ENCODE measurements at regions not wholly inside any gene's neighbourhood (a gene's known extent, or its start where the extent isn't known, plus 50 kb on each side); places are given as distances from the start of the nearest gene placed in this dataset.
"Not testable (repeated sequence)": the region's sequence is repeated elsewhere in the genome, so short reads cannot be mapped to it uniquely, and the experiment has no call there.

DNA sequence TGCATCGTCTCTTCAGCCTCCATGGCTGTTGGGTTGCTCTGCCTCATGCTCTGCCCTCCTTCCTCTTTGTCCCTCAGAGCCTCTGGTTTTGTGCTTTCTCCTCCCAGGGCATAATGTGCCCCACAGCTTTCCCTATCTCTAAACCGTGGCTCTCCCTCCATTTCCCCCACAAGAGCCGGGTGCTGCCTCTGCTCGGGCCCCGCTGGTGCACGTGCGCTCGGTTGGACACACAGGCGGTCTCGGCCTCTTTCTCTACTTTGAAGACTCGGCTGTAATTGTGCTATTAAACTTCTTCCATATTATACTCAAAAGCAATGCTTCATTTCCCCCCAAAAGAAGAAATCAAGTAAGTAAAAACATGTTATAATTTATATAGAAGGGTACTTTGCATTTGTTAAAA is 109.7 kb upstream of the KLF14 start:
- Histone ChIP-seq H4K20me1 (no peaks in the 10 kb centered on the region), H3K27ac (no peak overlapping the region), H3K27me3 (no peaks in the 10 kb centered on the region), H3K9me3 (replicated peaks in 1 of 11) (no peaks in the 10 kb centered on the region), H3K4me1 (peaks cover 16 to 23% (median 19%) of the 10 kb centered on the region in 10 experiments), H3K4me2 (no peak overlapping the region), H3K9ac (no peak overlapping the region), H3K36me3 (no peaks in the 10 kb centered on the region), H3K4me3 (no peak overlapping the region)
- TF ChIP-seq Cebpa-rat (IDR thresholded peaks at IDR 0.05): no peak

GRCh38 chr7:130844811-130845580 is 111.0 kb upstream of the KLF14 start:
- H3K4me2 ChIP-seq: no peak overlapping the region
- H3K27ac ChIP-seq: no peak overlapping the region

GRCh38 chr7:130845581-130846085 is 111.6 kb upstream of the KLF14 start:
- no peaks in the 10 kb centered on the region for H4K20me1 ChIP-seq
- no peaks in the 10 kb centered on the region for H3K9me3 ChIP-seq (replicated peaks in 1 of 11)
- H3K27me3 ChIP-seq: no peaks in the 10 kb centered on the region
- H3K4me3 ChIP-seq: no peak overlapping the region
- no peak overlapping the region for H3K9ac ChIP-seq
- H3K27ac ChIP-seq: no peak overlapping the region
- no peaks in the 10 kb centered on the region for H3K36me3 ChIP-seq
- no peak for TF ChIP-seq Cebpa-rat (IDR thresholded peaks at IDR 0.05)
- H3K4me1 ChIP-seq: peaks cover 16 to 21% (median 18%) of the 10 kb centered on the region in 10 experiments
- H3K4me2 ChIP-seq: no peak overlapping the region

More at GRCh38 chr7:130844811-130845580, 111.0 kb upstream of the KLF14 start:
- Histone ChIP-seq H4K20me1 (no peaks in the 10 kb centered on the region), H3K9me3 (replicated peaks in 1 of 11) (no peaks in the 10 kb centered on the region), H3K36me3 (no peaks in the 10 kb centered on the region), H3K4me1 (peaks cover 16 to 23% (median 19%) of the 10 kb centered on the region in 10 experiments), H3K27me3 (no peaks in the 10 kb centered on the region), H3K9ac (no peak overlapping the region), H3K4me3 (no peak overlapping the region)
- TF ChIP-seq Cebpa-rat (IDR thresholded peaks at IDR 0.05): no peak

DNA sequence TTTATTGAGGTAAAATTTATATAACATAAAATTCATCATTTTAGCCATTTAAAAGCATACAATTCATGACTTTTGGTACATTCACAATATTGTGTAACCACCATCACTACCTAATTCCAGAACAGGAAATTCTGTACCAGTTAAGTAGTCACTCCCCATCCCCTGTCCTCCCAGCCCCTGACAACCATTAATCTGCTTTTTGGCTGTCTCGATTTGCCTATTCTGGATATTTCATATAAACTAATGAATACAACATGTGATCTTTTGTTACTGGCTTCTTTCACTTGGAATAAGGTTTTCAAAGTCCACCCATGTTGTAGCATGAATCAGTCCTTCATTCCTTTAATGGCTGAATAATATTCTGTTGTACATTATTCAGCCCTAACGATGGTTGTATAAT is 115.6 kb upstream of the KLF14 start:
- Histone ChIP-seq H3K27ac (no peak overlapping the region), H3K4me3 (no peak overlapping the region), H3K4me1 (peaks cover 0 to 4% (median 0%) of the 10 kb centered on the region in 10 experiments; a peak in 2 of 20 replicates), H3K4me2 (no peak overlapping the region), H3K9ac (no peak overlapping the region), H3K9me3 (replicated peaks in 1 of 11) (peaks cover 0 to 1% (median 0%) of the 10 kb centered on the region in 11 experiments; a peak in 1 of 22 replicates), H3K27me3 (no peaks in the 10 kb centered on the region), H3K36me3 (peaks cover 0 to 12% (median 0%) of the 10 kb centered on the region in 11 experiments; a peak in 6 of 22 replicates), H4K20me1 (no peaks in the 10 kb centered on the region)
- no peak for TF ChIP-seq Cebpa-rat (IDR thresholded peaks at IDR 0.05)

DNA sequence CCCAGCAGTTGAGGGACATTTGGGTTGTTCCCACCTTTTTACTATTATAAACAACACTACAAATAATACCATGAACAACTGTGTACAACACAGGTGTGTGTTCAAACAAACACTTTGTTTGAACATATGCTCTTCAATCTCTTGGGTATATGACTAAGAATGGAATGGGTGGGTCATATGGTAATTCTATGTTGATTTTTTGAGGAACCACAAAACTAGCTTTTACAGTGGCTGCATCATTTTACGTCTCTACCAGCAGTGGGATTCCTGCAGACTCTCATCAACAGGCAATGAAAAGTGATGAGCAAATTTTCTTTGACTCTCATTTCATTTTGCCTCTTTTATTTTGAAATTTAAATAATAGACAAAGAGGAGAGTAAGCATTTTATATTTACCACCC is 116.9 kb upstream of the KLF14 start:
- no peaks in the 10 kb centered on the region for H3K4me1 ChIP-seq
- peaks cover 0 to 25% (median 13%) of the 10 kb centered on the region in 11 experiments; a peak in 18 of 22 replicates for H3K36me3 ChIP-seq
- H3K9me3 ChIP-seq (replicated peaks in 1 of 11): peaks cover 4 to 14% (median 8%) of the 10 kb centered on the region in 11 experiments
- TF ChIP-seq Cebpa-rat (IDR thresholded peaks at IDR 0.05): no peak
- no peak overlapping the region for H3K27ac ChIP-seq
- no peaks in the 10 kb centered on the region for H4K20me1 ChIP-seq
- no peak overlapping the region for H3K4me3 ChIP-seq
- H3K4me2 ChIP-seq: no peak overlapping the region
- no peaks in the 10 kb centered on the region for H3K27me3 ChIP-seq
- no peak overlapping the region for H3K9ac ChIP-seq

DNA sequence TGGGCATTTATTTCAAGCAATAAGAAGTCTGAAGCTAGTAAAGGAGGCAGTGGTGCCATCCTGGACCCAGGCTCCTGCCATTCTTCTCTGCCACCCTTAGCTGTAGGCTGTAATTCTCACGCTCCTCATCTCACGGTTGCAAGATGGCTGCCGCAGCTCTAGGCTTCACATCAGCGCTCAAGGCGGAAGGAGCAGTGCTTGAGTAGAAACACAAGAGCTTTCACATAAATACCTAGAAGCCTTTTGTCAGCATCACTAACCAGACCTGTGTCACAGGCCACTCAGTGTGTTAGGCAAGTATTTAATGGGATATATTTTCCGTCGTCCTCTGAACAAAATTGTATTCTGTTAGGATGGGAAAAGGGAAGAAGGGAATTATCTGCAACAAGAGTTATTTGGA is 118.9 kb upstream of the KLF14 start:
- TF ChIP-seq Cebpa-rat (IDR thresholded peaks at IDR 0.05): no peak
- Histone ChIP-seq H3K27me3 (no peaks in the 10 kb centered on the region), H3K9ac (no peak overlapping the region), H3K4me3 (no peak overlapping the region), H3K27ac (no peak overlapping the region), H3K4me1 (no peaks in the 10 kb centered on the region), H4K20me1 (no peaks in the 10 kb centered on the region), H3K9me3 (replicated peaks in 1 of 11) (peaks cover 23 to 33% (median 27%) of the 10 kb centered on the region in 11 experiments), H3K36me3 (peaks cover 0 to 44% (median 24%) of the 10 kb centered on the region in 11 experiments; a peak in 19 of 22 replicates), H3K4me2 (no peak overlapping the region)

- Histone ChIP-seq H3K4me2 (no peak overlapping the region), H3K27ac (no peak overlapping the region), H3K4me3 (no peak overlapping the region), H3K27me3 (no peaks in the 10 kb centered on the region), H3K9me3 (replicated peaks in 1 of 11) (peaks cover 31 to 41% (median 36%) of the 10 kb centered on the region in 11 experiments), H3K9ac (no peak overlapping the region), H4K20me1 (no peaks in the 10 kb centered on the region), H3K4me1 (no peaks in the 10 kb centered on the region), H3K36me3 (peaks cover 0 to 53% (median 26%) of the 10 kb centered on the region in 11 experiments; a peak in 20 of 22 replicates)
- no peak for TF ChIP-seq Cebpa-rat (IDR thresholded peaks at IDR 0.05)
These were observed 119.7 kb upstream of the KLF14 start for GRCh38 chr7:130853503-130854279.

DNA sequence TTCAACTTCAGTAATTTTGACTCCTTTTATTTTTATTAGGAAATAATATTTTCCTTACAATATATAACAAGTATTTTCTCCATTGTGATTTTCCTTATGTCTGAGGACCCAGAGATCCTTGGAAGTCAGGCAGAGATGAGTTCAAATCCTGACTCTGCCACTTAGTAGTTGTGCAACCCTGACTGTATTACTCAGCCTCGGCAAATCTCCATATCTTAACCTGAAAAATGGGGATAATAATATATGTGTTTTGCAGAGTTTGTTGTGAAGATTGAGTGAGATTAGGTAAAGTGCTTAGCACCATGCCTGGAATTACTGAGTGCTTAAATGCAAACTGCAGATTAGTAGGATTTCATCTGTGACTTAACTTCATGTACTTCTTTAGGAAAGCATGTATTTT is 120.5 kb upstream of the KLF14 start:
- Histone ChIP-seq H3K9me3 (replicated peaks in 1 of 11) (peaks cover 36 to 48% (median 42%) of the 10 kb centered on the region in 11 experiments), H3K4me3 (no peak overlapping the region), H3K36me3 (peaks cover 0 to 57% (median 26%) of the 10 kb centered on the region in 11 experiments; a peak in 20 of 22 replicates), H3K27me3 (no peaks in the 10 kb centered on the region), H3K27ac (no peak overlapping the region), H3K4me2 (no peak overlapping the region), H3K4me1 (no peaks in the 10 kb centered on the region), H3K9ac (no peak overlapping the region), H4K20me1 (no peaks in the 10 kb centered on the region)
- TF ChIP-seq Cebpa-rat (IDR thresholded peaks at IDR 0.05): no peak

DNA sequence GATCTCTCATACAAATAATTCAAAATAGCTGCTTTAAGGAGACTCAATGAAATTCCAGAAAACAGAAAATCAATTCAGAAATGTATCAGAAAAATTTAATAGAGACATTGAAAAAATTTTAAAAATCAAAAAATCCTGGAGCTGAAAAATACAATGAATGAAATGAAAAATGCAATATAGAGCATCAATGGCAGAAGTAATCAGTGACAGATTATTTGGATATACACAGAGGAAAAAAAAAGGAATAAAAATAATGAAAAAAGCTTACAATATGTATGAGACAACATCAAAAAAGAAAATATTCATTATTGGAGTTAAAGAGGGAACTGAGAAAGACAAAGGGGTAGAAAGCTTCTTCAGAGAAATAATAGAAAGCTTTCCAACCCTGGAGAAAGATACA is 122.9 kb upstream of the KLF14 start:
- Histone ChIP-seq H4K20me1 (no peaks in the 10 kb centered on the region), H3K9ac (no peak overlapping the region), H3K4me1 (no peaks in the 10 kb centered on the region), H3K27ac (no peak overlapping the region), H3K4me2 (no peak overlapping the region), H3K27me3 (no peaks in the 10 kb centered on the region), H3K9me3 (replicated peaks in 1 of 11) (peaks cover 59 to 72% (median 66%) of the 10 kb centered on the region in 11 experiments), H3K36me3 (peaks cover 10 to 80% (median 44%) of the 10 kb centered on the region in 11 experiments; a peak in 21 of 22 replicates), H3K4me3 (no peak overlapping the region)
- no peak for TF ChIP-seq Cebpa-rat (IDR thresholded peaks at IDR 0.05)

DNA sequence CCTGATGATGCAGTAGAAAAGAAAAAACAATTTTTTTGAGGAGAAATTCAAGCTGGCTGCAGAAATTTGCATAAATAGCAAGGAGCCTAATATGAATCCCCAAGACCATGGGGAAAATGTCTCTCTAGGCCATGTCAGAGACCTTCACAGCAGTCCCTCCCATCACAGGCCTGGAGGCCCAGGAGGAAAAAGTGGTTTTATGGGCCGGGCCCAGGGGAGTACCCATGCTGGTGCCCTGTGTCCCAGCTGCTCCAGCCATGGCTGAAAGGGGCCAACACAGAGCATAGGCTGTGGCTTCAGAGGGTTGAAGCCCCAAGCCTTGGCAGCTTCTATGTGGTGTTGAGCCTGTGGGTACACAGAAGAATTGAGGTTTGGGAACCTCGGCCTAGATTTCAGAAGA is 126.8 kb upstream of the KLF14 start:
- Histone ChIP-seq H3K4me3 (peak overlapping the region in 1 of 10 experiments; percentile 24; a peak in 2 of 20 replicates), H3K9me3 (replicated peaks in 1 of 11) (peaks cover 64 to 81% (median 73%) of the 10 kb centered on the region in 11 experiments), H3K36me3 (peaks cover 14 to 100% (median 53%) of the 10 kb centered on the region in 11 experiments; a peak in 21 of 22 replicates)
- not testable (repeated sequence) for H3K27me3 ChIP-seq, H3K4me2 ChIP-seq, H4K20me1 ChIP-seq, H3K27ac ChIP-seq, H3K9ac ChIP-seq, H3K4me1 ChIP-seq

All from BLaER1 treated with 17β-estradiol and CSF1 and Interleukin-3, amounts not matched to agents 10 nM and 100 nM (cell line).